ENCODE measurements at regions not wholly inside any gene's neighbourhood (a gene's known extent, or its start where the extent isn't known, plus 50 kb on each side); places are given as distances from the start of the nearest gene placed in this dataset.
"Not testable (repeated sequence)": the region's sequence is repeated elsewhere in the genome, so short reads cannot be mapped to it uniquely, and the experiment has no call there.

DNA sequence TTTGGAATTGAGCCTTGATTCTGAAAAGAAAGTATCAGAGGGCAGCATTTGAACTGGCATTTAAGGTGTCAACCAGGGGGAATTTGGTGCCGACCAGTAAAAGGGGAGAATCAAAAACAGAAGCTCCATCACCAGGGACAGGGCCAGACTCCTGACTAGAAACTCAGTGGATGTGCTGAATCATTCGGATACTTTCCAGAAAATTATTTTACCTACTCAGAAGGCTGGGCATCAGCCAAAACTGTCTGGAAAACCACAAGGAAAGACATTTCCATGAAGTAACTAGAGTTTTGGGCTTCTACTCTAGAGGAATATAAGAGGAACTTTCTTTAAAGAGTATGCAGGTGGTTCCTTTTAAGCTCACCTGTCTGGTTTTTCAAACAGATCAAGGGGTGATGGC, 756.6 kb downstream of the RNF144A start:
- DNase-seq: no peak

DNA sequence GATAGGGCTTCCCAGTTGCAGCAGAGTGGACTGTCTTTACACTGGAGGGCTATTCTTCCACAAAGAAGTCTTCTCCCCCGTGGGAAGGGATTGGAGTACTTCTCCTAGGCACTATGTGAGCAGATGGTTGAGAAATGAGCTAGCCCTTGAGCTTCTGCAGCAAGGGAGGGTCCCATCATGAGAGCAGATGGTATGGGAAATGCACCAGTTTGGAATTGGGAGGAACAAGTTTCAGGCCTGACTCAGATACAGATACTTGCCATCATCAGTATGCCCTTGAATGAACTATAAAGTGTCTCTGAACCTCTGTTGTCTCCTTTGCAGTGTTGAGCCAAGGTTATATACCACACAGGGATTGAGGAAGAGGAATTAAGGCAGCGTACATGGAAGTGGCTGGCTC, 757.4 kb downstream of the RNF144A start:
- no peak for DNase-seq

DNA sequence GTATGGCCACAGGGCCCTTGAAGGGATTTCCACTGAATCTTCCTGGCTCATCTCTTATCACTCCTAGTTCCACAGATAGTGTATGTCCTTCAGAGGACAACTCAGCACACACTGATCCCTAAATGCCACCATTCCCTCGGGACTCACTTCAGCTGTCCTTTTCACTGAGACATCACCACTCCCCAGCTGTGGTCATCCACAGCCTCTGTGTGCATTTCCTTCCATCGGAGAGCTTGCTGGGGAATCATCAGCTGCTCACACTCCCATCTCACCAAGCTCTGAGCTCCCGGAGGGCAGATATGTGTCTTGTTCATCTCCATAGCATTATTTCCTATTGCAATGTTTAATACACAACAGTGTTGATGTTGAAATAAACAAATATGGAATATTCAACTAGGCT, 759.5 kb downstream of the RNF144A start:
- no peak for DNase-seq

DNA sequence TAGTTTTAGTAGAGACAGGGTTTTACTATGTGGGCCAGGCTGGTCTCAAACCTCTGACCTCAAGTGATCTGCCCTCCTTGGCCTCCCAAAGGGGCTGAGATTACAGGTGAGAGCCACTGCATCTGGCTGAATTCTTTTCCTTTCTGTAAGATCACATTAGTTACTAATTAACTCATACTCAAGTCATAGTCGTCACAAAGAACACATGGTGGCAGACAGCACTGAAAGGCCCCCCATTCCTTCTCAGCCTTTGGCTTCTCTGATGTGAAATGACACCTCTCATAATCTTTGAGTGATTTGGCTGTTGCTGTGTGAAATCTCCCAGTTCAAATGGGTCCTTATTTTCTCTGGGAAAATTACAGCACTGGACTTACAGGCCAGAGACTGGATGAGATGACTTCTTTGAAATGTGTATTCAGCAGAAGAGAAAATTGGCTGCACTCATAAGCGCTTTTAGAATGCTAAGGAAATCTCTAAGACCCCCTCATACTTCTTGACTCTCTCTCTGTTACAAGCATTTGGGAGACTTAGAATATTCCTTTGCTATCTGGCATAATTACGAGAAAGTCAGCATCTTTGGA, 764.8 kb downstream of the RNF144A start:
- DNase-seq: no peak

DNA sequence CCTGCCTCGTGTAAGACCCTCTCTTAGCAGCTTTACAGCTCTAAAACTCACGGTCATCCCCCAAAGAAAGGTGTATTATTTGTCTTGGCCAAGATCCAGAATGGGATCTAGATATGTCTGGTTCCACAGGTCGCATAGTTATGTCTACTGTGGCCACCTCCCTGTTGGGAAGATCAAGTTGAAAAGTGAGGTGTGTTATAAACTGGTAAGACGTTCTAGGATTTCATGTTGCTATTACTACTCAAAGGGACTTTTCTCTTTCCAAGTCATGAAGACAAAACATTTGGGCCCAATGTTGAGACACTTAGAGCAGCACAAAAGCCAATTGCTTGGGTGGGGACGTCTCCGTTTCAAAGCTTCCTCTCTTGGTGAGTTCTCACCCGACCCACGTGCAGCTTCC, 766.0 kb downstream of the RNF144A start:
- no peak for DNase-seq

DNA sequence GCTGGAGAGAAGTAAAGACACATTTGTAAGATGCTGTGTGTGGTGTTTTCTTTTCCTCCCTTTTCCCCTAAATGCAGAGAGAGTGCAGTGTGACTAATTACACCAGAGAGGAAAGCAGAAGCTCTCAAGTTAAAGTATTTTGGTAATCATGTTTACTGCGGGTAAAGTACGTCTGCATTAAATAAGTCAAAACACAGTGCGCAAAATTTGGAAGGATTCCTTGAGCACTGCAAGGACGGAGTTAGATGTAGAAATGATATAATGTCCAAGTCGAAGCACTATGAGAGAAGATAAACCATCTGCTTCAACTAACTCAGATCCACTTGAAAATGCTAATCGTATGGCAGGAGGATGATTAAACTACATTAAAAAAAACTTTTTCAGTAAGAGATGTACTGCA, 766.5 kb downstream of the RNF144A start:
- DNase-seq: no peak

DNA sequence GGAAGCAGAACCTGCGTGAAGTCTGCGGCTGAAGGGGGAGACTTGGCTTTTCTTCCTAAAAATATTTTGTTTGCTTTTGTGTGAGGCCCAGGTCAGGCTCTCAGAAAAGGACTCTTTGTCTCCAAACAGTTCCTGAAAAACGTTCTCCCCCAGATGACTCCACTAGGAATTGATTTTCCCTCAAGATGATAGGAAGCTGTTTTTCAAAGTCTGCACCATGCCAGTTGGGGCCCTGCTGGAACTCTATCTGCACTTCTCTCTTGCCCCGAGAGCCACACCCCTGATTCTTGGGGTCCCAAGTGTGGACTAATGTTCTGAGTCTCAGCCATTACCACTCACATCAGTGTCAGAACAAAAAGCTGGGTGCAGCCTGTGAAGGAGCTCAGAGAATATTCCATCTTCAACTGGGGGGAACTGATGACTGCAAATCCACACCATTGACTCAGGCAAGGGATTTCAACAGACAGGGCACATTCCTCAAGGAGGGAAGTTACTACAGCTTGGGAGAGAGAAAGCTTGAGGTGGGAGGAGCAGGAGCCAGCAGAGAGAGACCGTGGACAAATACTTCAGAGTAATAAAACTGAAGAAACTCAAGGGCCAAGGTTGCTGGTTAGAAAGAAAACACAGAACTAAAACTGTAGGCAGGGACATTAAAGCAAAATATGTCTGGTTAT, 768.3 kb downstream of the RNF144A start:
- DNase-seq: no peak

DNA sequence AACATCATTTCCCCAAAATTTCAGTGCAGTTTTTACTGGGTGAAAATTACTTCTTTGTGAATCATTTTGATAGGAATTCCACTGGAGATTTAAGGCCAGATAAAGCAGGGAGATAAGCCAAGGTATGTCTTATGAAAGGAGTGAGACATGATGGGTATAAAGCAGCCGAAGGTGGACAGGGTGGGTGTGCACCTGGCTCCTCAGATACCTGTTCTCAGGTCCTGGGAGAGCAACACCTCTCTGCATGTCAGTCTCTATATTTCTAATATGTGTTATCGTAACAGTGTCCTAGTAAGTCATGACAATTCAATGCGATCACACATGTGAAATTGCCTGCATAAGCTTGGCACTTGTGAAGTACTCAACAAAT, 768.8 kb downstream of the RNF144A start:
- no peak for DNase-seq

DNA sequence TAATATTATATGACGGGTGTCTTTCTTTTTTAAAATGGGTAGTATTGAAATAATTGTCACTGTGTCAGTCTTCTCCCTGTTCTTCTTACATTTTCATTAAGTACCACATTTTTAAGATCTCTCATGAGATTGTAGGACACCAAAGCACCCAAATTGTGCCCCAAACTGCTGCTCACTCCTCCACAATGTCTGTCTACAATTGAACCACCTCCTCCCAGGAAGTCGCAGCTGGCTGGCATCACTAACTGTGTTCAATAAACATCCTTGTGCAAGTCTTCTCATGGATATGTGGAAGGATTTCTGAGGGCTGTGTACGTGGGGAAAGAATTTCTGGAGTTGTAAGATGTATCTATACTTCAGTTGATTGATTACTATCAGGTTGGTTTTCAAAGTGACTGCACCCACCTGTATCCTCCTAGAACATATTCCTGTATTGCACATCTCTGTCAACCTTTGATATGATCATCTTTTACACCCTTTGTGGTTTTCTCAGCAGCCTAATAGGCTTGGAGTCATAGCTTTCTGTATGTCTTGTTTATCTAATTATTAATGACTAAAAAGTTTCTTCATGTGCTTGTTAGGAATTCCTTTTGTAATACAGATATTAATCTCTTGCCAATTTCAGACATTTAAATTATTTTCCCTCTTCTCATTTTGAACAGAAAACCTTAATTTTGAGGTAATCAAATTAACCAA, 774.9 kb downstream of the RNF144A start:
- no peak for DNase-seq

DNA sequence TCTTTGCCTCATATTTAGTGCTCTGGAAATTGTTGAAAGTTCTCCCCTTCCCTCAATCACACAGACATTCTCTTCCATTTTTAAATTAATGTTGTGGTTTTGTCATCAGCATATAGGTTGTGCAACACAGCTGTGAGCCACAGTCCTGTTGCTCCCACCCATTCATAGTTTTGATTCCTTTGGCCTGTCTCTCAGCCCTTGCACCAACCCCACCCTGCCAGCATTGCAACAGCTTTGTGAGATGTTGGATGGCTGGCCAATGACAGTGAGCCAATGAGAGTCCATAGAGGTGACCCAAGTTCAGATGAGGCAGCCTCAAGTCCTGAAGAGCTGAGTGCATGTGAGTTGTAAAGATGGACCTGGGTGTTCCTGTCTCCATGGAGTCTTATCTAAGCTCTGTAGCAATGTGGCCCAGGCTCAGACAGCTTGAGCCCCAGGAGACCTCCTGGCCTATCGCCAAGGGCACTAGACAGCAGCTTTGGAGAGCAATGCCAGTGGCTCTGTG, 775.5 kb downstream of the RNF144A start:
- DNase-seq: no peak

DNA sequence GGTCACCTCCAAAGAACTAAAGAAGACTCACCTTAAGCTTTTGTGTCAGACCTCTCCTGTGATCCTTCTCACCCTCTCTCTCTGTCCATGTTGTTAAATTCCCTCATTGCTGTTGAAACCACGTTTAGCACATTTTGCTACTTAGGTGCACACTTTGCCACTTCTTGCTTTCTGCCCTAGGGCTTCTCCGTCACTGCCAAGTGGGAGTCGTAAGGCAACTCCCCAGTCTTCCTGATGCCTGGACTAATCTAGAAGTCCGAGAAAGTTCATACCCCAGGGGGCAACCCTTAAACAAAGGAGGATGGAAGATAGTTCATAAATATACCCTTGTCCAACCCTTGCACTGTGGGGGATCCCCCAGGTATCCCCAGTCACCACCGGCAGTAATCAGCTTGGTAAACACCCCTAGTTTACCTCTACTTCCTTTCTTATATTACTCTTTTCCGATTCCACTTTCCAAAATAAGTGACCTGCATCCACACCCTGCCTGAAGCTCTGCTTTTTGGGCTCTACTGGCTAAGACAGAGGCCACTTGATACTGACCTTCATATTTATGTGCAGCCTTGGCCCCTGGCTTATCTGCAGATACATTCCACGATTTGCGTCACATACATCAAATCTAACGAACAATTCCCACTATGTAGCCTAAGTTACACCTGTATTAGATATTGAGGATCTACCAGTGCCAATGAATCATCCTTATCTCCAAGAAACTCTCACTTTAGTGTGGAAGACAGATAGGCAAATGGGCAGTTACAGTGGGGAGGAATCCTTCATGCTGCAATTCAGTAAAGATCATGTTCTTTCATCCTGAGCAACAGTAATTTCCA, 776.2 kb downstream of the RNF144A start:
- no peak for DNase-seq

DNA sequence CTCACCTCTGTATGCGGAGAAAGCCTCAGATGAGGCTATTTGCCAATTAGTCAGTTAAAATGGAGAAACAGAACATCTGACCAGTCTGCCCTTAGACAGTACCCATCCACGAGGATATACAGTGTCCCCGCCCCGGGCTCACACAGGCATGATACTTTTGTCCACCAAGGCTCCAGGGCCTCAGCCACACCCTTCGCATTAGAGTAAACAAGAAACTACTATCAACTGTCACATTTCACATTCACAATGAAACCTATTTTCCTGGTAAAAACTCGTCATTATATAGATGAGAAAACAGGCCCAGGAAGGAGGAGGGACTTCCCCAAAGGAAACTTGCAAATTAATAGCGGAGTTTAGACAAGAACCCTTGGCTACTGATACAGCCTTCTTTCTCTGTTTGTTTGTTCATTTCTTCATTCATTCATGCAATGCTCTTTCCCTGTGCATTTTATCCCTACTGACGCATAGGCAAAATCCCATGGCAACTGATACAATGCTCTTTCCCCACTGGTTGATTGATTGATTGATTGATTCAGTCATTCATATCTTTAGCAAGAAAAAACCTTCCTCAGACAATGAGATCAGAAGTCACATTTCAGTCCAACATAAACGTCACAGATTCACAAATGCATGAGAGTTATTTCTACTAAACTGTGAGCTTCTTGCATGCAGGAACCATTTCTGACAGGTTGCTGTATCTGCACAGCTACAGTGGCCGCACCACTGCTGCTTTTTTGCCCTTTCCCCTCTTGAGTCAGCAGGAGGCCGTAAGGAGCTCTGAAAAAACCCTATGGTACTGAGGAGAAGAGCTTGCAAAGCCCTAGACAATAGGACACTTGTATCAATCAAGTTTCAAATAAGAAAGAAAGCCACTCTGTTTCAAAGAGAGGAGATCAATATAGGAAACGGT, 777.1 kb downstream of the RNF144A start:
- no peak for DNase-seq

DNA sequence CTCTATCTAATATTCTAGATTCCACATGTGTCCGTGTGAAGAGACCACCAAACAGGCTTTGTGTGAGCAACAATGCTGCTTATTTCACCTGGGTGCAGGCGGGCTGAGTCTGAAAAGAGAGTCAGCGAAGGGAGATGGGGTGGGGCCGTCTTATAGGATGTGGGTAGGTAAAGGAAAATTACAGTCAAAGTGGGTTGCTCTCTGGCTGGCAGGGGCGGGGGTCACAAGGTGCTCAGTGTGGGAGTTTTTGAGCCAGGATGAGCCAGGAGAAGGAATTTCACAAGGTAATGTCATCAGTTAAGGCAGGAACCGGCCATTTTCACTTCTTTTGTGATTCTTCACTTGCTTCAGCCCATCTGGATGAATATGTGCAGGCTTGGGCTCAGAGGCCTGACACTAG, 779.3 kb downstream of the RNF144A start:
- DNase-seq: not testable (repeated sequence)

DNA sequence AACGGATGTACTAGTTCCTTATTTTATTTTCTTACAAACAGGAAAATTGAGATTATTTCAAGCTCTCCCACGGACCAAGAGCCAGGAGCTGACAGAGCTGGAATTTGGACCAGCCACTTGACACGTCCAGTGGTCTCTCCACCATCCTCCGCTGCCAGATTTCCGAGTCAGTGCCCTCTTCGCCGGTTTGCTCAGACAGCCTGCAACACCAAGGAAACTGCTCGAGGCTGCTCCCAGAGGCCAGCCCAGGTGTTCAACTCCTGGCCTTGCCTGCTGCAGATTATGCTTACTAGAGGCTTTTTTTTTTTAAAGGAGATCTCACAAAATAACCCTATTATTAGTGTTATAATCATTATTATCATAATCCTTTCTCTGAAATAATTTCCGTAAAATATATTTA, 779.8 kb downstream of the RNF144A start:
- no peak for DNase-seq

DNA sequence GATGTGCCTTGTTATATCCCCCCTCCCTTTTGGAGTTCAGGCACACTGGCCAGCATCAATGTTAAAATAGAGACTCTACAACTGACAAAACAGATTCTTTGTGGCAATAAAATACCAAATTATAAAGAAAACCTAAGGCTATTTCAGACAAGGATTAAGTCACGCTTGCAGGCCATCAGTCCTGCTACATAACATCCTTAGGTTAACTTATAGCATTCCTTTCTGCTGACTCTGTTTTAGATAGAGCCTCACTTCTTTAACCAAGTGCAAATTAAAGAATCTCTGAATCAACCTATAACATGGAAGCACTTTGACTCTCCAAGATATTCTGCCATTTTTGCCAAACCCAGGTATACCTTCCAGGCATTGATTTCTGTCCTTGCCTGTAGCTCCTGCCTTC, 784.6 kb downstream of the RNF144A start:
- no peak for DNase-seq

DNA sequence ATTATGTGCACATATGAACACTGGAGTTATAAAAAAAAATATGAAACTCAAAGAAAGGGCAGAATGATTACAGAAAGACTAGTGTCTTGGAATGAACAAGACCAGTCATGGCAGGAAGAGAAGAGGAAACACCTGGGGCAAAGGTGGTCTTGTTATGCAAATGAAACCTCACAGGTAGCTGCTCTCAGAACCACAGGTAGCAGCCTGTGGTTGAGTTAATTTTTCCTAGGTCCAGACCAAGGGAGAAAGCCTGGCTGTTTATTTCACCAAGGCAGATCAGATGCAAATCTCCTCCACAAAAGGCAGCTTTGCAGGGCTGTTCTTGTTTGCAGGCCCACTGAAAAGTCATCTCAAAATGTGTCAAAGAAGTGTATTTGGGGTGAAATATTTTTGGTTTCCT, 785.8 kb downstream of the RNF144A start:
- DNase-seq: no peak

DNA sequence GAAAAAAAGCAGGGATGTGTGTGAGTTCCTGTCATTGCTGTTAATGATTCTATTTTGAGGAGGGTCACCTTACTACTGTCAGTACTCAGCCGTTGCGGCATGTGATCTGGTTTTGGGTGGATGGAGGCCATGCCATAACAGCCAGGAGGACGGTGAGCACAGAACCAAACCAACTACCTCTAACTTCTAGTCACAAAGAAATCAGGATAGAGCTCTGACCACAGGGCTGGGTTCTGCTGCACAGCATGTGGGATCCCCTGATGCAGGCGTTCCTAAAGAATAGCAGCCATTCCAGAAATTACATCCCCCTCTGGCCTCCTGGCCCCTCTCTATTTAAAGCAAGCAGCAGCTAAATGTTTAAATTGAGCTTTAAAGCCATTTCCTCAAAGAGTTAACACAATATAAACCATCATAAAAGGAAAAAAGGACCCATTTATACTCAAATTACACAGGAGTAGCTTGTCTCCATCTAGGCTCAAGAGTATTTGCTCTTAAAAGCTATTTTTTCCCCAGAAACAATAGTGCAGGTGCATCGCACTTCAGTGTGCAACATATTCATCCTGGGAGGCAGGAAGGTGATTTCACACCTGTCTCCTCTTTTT, 786.4 kb downstream of the RNF144A start:
- no peak for DNase-seq

DNA sequence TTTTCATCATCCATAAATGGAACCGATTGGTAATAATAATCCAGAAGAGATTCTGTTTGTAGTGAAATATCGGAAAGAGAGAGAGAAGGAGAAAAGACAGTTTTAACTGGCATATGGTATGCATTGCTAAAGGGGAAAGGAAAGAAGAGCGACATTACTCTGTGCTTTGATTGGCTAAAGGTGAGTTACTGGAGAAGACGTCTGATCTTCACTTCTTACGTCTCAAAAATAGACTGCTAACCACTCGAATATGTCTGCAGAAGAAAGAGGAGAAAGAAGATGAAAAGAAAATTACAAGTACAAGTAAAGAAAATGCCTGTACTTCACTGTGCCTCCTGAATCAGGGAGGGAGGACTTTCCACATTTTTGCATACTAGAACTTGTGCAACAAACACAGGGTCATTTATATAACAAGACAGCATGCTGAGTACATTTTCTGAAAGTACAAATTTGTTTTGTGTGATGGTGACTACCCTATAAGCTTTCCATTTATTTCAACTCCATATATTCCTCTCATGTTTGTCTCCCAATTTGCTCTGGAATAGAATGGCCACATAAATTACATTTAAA, 787.2 kb downstream of the RNF144A start:
- DNase-seq: no peak

DNA sequence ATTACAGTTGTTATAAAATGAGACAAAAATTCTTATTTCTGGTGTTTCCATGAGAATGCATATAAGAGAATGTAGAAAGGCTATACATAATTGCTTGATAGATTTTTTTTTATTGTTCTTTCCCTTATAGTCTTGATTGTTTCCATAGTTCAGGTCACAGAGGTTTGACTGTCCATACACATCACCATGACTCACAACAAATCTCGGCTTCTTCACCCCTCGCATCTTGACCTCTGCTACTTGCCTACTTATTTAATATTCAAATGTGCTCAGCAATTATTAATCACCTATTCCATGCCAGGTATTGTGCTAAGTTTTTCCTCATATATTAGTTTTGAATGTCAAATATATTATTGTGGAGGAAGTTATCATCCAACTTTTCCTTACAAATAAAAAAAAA, 789.6 kb downstream of the RNF144A start:
- no peak for DNase-seq

DNA sequence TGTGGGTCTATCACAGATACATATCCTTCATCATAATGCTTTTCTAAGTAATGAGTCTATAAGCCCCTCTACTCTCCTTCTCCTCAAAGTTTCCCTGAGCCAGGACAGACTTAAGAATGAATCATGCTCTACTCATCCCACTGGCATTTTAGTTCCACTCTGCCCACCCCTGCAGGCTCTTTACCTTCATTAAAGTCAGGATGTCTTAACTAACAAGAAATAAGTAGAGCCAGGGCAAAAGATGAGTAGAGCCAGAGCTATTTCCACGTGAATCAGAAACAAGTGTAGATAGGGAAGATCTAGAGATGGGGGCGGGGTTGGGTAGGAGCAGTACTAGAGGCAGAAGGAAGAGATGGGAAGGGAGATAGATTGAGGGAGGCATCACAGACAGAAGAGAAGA, 790.5 kb downstream of the RNF144A start:
- DNase-seq: no peak

DNA sequence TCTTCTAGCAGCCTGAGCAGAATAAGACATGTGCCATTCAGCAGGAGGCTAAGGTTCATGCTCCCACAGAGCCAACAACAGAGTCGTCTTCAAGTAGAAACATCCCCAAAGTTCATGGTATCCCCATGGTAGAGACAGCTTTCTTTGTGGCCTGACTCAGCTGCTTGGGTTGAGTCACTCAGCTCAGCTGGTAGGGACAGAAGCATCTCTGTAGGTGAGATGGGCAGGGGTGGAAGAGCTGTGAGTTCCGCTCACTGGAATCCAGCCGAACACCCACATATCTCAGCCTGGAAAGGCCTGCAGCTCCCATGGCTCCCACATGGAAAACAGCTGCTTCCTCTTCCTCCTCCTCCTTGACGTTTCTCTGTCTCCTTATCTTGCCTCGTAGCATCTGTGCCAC, 792.7 kb downstream of the RNF144A start:
- no peak for DNase-seq

Data from right lung (tissue), 2 donors.